GM21723 (cell line): ENCODE measurements at regions not wholly inside any gene's neighbourhood (a gene's known extent, or its start where the extent isn't known, plus 50 kb on each side); places are given as distances from the start of the nearest gene placed in this dataset.

Experiments used
- ATAC-seq: cut with Tn5 transposase; IDR thresholded peaks from one replicate; pipeline ENCODE4 v1.9.1; 2021; ENCODE audit warnings: mild to moderate bottlenecking, moderate library complexity; ENCODE audit not compliant: unreplicated experiment

GRCh38 chr7:108947526-108947925 is 377.9 kb downstream of the DNAJB9 start:
- ATAC-seq, result no peak

GRCh38 chr7:108972004-108972403 is 402.3 kb downstream of the DNAJB9 start:
- ATAC-seq, result no peak

GRCh38 chr7:108973075-108973474 is 403.4 kb downstream of the DNAJB9 start:
- ATAC-seq, result no peak

- no peak for ATAC-seq
Observed at GRCh38 chr7:108974641-108975040, 405.0 kb downstream of the DNAJB9 start.

GRCh38 chr7:108985037-108985436 is 415.4 kb downstream of the DNAJB9 start:
- ATAC-seq, result no peak

GRCh38 chr7:108989319-108989718 is 419.6 kb downstream of the DNAJB9 start:
- ATAC-seq, result no peak

GRCh38 chr7:108997480-108997879 is 427.8 kb downstream of the DNAJB9 start:
- ATAC-seq, result no peak

GRCh38 chr7:109003742-109004141 is 434.1 kb downstream of the DNAJB9 start:
- ATAC-seq, result no peak

- ATAC-seq, result no peak
Observed at GRCh38 chr7:109009636-109010035, 440.0 kb downstream of the DNAJB9 start.

- ATAC-seq, result no peak
Observed at GRCh38 chr7:109020251-109020650, 450.6 kb downstream of the DNAJB9 start.

GRCh38 chr7:109021390-109021789 is 451.7 kb downstream of the DNAJB9 start:
- no peak for ATAC-seq

- ATAC-seq, result no peak
Observed at GRCh38 chr7:109029866-109030265, 460.2 kb downstream of the DNAJB9 start.

- no peak for ATAC-seq
Observed at GRCh38 chr7:109044691-109045090, 475.0 kb downstream of the DNAJB9 start.

GRCh38 chr7:109049366-109049765 is 479.7 kb downstream of the DNAJB9 start:
- ATAC-seq, result no peak

- no peak for ATAC-seq
Observed at GRCh38 chr7:109059089-109059488, 489.4 kb downstream of the DNAJB9 start.

- ATAC-seq, result no peak
Observed at GRCh38 chr7:109062798-109063197, 493.1 kb downstream of the DNAJB9 start.

- ATAC-seq, result no peak
Observed at GRCh38 chr7:109073543-109073942, 503.9 kb downstream of the DNAJB9 start.

GRCh38 chr7:109076396-109076972 is 506.8 kb downstream of the DNAJB9 start:
- ATAC-seq, result no peak

GRCh38 chr7:109091042-109091441 is 521.4 kb downstream of the DNAJB9 start:
- no peak for ATAC-seq

GRCh38 chr7:109092268-109092667 is 522.6 kb downstream of the DNAJB9 start:
- ATAC-seq, result no peak

- ATAC-seq, result no peak
Observed at GRCh38 chr7:109101332-109101731, 531.7 kb downstream of the DNAJB9 start.

GRCh38 chr7:109109558-109109957 is 539.9 kb downstream of the DNAJB9 start:
- ATAC-seq, result no peak

- no peak for ATAC-seq
Observed at GRCh38 chr7:109111086-109111485, 541.4 kb downstream of the DNAJB9 start.
